ENCODE measurements at regions not wholly inside any gene's neighbourhood (a gene's known extent, or its start where the extent isn't known, plus 50 kb on each side); places are given as distances from the start of the nearest gene placed in this dataset.
"Not testable (repeated sequence)": the region's sequence is repeated elsewhere in the genome, so short reads cannot be mapped to it uniquely, and the experiment has no call there.

DNA sequence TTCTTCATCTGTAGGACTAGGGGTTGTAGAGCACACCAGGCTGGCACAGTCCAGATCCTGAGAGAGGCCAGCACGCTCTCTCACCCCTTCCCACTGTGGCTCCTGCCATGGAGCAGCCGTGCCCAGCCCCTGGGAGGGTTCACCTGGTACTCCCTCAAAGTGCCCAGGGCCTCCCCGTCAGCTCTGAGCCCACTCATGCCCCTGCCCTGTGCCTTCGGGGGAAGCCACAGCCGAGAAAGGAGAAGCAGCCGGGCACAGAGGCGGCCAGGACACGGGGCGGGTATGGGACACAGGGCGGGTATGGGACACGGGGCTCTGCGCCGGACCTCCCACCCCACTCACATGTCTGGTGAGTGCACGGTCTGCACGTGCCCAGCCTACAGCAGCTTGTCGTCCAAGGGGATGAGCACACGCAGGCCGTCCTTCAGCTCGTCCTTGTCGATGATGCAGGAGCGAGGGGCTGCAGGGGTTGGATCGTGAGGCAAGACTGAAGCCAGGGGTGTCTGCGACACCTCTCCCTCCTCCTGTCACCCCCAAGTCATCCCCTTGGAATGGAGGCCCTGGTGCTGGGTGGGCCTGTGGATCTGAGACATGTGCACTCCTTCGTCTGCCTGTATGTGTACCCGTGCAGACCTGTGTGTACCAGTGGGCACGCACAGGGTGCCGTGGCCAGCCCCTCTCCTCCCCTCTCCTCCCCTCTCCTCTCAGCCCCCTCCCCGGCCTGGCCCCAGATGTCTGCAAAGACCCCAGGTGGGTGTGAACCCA is 417.9 kb upstream of the ZNF722 start:
- not testable (repeated sequence) for TF ChIP-seq POLR2A, POLR2AphosphoS5 (IDR thresholded peaks at IDR 0.05)
- TF ChIP-seq, protein P1, sequence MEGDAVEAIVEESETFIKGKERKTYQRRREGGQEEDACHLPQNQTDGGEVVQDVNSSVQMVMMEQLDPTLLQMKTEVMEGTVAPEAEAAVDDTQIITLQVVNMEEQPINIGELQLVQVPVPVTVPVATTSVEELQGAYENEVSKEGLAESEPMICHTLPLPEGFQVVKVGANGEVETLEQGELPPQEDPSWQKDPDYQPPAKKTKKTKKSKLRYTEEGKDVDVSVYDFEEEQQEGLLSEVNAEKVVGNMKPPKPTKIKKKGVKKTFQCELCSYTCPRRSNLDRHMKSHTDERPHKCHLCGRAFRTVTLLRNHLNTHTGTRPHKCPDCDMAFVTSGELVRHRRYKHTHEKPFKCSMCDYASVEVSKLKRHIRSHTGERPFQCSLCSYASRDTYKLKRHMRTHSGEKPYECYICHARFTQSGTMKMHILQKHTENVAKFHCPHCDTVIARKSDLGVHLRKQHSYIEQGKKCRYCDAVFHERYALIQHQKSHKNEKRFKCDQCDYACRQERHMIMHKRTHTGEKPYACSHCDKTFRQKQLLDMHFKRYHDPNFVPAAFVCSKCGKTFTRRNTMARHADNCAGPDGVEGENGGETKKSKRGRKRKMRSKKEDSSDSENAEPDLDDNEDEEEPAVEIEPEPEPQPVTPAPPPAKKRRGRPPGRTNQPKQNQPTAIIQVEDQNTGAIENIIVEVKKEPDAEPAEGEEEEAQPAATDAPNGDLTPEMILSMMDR (IDR thresholded peaks at IDR 0.05) = not testable (repeated sequence)

Measured in stomach (tissue), 4 donors.